HG03558 (cell line): ENCODE measurements at regions not wholly inside any gene's neighbourhood (a gene's known extent, or its start where the extent isn't known, plus 50 kb on each side); places are given as distances from the start of the nearest gene placed in this dataset.

Experiments
- ATAC-seq: cut with Tn5 transposase; IDR thresholded peaks from one replicate; pipeline ENCODE4 v1.9.1; 2021; ENCODE audit warnings: moderate number of reproducible peaks; ENCODE audit not compliant: unreplicated experiment; ENCODE audit errors: extremely low read depth

DNA sequence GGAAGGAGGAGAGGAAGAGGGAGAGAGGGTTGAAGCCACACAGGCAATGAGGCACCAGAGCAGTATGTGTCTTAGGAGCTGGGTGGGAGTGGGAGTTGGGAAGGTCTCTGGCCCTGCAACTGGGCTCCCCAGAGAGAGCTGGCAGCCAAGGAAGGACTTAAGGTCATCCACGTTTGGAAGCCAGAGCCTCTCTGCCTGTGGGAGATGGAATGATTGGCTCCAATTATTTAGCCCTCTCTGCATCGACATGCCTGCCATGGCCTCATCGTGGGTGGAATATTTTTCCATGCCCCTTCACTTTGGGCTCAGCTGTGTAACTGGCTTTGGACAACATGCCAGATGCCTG lies 478.5 kb downstream of the RPS24 start:
- ATAC-seq, result no peak

DNA sequence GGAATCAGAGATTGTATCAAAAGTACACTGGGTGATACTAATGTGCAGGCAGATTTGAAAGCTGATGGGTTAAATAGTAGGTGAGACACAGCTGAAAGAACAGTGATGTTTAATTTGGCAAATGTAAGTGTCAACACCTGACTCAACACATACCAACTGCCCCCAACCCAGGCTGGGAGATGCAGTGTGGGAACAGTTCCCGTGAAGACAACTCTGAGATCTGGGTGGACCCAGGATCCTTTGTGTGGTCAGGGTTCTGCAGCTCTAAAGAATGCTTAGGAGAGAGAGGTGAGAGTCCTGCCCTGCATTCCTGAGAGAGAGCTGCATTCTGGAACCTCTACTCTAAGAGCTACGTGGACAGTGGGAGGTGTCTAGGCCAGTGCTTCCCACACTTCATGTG lies 479.7 kb downstream of the RPS24 start:
- no peak for ATAC-seq

DNA sequence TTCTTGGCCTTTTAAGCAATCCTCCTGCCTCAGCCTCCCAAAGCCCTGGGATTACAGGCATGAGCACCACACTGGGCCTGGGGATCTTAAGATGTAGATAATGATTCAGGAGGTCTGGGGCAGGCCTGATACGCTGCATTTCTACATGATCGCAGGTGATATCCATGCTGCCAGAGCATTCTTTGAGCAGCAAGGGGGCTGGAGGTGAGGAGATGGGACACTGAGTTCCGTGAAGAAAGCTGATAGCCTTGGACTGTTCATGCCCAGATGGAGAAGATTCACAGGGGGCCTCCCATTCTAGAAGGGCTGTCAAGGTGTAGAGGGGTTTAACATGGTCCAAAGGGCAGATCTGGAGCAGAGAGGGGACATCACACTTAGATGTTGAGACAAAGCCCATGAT lies 480.3 kb downstream of the RPS24 start:
- no peak for ATAC-seq

DNA sequence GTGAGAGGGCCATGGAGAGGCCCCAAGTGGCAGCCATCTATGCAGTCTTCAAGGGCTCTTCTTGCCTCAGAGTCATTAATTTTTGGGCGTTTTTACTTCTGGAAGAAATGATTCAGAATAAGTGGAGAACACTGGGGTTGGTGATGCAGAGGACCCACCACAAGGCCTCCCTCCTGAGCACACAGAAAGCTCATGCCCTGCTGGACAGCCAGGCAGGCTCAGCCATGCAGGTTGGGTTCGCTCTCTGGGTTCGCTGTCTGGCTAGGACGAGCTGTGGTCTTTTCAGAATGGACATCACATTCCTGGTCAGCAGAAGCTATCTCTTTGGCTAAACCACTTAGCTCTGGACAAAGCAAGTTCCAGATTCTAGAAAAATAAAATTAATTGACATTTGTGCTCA lies 480.8 kb downstream of the RPS24 start:
- ATAC-seq, result no peak

DNA sequence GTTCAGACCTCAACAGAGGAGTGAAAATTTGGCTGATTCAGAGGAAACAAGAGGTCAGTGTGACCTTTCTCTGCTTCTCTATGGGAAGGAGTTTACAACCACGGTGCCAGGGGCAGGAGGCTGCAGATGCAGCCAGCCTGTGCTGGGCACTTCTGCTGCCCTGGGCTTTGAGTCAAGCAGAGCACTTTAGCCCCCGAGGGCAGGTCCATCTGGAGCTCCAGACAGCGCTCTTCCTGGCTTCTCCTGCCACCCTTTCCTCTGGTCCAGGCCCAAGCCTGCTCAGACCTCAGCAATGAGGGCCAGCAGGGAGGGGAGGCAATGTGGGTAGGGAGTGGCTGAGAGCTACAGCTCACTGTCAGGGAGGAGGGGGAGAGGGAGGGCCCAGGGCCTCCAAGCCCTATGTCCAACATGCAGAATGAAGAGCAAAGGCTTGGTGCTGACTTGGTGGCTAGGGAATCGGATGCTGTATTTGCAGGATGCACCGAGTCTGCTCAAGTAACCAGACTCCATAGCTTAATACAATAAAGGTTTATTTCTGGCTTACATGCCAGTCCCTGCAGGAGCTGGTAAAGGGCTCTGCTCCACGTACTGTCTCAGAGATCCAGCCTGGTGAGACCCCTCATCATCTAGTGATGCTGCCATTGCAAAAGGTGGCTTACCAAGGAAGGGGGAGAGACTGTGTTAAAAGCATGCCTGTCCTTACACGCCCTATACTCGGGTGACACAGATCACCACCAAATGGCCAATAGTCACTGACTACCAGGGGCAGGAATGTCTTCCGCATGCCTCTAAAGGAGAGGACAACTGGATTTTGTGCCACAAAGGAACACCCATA lies 481.6 kb downstream of the RPS24 start:
- ATAC-seq, result no peak

DNA sequence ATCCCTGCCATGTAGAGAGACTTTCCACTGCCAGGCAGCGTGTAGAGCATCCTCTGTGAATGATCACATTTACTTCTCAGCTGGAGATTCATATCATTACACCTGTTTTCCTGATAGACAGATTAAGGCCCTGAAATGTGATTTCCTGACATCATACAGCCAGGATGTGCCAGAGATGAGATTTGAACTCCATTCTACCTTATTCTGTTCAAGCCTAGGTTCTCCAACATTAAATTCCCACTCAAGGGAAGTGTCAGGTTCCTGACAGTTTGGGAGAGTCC lies 482.1 kb downstream of the RPS24 start:
- no peak for ATAC-seq

DNA sequence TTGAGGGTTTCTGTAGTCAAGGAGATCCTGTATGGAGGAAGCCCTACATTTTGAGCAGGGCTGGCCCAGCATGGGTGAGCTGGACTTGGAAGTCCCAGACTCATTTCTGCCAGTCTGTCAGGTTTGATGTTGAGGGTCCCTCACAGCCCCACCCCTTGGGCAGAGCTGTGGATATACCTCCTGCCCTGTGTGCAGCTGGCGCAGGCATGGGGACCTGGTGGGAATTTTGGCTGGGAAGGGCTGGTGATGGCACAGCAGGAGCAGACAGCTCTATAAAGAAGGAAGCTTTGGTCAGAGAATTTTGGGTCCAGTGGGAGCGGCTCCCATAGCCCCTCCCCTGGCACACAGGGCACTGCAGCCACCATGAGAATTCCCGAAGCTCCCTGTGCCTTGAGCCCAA lies 482.6 kb downstream of the RPS24 start:
- no peak for ATAC-seq

DNA sequence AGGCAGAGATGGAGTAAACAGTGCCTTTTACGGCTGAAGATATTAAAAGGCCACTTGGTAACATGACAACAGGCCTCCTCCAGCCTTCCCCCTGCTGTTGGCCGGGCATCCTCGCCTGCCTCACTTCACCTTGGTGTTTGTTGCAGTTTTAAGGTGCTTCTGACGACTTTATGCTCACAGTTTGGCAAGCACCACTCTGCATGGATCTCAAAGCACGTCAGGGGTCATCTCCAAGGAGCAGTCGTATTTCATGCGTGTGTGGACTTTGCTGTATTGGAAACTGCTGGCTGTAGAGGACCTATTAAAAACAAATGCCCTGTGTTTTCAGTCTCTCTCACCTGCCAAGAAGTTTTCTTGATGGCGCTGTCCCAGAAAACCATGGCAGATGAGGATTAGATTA lies 483.1 kb downstream of the RPS24 start:
- no peak for ATAC-seq

DNA sequence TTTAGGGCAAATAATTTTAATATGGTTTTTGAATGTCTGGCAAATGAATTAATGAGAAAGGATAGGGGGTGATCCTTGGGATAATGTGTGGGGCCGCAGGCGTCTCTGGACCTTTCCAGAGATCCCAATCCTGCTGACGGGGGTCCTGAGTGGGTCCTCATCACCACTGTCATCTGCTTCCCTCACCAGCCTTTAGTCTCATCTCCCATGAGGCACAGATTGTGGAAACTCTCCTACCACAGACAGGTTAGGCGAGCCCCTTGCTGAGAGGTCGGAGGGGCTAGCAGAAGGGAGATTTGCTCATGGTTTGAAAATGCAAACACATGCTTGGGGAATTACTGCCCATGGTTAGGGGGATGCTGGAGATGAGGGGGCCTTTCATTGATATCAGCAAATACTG lies 484.6 kb downstream of the RPS24 start:
- ATAC-seq, result no peak

DNA sequence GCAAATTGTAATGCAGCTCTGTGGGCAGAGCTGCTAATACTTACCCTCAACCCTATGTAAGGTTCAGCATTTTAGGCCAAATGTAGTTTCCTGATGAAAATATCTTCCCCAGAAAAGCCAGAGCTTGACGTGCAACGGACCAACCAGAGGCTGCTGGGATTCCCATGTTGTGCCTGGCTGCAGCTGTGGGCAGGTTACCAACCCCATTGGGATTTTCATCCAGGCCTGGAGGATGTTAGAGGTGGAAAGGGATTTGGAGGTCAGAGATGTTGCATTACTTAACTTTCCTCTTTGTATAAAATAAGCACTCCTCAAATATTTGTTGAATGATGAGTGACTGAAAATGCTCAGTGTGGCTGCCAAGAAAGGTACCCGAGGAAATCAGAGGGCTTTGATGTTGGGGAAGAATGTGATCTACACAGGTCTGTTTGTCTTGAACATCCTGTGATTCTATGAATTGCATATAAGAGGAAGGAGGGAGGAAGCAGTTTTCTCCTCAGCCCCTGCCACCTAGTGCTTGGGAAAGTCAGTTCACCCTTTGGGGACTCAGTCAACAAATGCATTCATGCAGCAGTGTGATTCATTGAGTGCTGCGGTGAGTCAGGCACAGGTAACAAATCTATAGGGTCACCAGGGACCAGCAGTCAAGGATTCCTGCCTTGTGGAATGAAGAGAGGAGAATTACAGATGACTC lies 487.2 kb downstream of the RPS24 start:
- no peak for ATAC-seq

DNA sequence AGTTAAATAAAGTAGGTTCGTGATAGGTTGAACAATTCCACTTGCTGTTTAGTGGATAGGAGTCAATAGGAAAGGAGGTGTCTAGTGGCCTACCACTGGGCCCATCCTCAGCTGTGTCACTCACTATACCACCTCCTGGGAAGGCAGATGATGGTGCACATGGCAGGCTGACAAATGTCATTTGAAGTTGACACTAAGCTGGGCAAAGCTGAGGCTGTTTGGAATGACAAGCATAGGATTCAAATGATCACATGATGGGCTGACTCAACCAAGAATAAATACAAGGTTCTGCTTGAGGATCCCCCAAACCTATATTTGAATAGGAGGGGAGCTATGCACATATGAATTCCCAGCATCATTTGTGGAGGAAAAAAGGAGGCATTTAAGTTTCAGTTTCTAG lies 489.8 kb downstream of the RPS24 start:
- ATAC-seq, result no peak

DNA sequence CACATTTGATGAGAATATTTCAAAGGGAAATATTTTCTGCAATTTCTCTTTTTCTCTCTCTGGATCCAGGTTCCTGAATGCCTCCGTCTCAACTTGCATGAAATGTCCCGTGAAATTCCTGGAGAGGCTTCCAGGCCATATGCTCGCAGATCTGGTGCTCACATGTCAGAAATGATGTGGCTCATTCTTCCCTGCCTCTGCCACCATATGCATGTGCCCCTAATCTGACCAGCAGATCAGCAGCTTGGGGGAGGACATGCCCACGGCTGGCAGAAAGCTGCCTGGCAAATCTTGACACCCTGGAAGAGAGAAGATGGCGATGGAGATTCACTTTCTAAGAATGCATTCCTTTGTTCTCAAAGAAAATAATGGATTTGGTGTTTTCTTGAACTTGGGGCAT lies 490.7 kb downstream of the RPS24 start:
- ATAC-seq, result no peak

DNA sequence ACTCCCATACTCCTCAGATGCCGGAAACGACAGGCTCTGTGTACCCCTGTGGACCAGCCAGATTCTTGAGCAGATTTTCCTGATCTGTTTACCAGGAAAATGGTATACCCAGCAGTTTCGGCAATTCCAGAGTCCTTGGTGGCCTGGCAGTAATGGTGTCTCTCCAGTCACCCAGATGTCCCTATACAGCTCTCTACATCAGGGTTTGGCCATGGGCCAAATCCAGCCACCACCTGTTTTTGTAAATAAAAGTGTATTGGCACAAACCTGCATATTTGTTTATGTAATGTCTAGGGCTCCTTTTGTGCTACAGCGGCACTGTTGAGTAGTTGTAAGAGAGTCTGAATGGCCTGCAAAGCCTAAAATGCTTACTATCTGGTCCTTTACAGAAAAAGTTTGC lies 491.3 kb downstream of the RPS24 start:
- ATAC-seq, result no peak

DNA sequence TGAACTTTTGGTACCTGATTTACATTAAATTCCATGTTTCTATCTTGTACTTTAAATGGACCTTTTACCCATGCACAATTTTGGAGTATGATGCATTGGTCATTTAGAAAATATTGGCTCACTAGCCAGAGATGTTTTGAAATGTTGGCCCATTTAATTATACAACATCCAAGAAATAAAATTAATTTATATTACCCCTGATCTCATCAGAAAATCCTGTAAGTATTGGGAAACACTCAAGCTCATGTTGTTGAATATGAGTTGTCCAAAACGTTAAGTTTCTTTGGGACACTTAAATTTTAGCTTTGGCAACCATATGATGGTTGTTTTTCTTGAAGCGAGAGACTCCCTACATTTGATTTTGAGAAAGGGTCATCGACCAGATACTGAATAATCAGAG lies 492.7 kb downstream of the RPS24 start:
- no peak for ATAC-seq

DNA sequence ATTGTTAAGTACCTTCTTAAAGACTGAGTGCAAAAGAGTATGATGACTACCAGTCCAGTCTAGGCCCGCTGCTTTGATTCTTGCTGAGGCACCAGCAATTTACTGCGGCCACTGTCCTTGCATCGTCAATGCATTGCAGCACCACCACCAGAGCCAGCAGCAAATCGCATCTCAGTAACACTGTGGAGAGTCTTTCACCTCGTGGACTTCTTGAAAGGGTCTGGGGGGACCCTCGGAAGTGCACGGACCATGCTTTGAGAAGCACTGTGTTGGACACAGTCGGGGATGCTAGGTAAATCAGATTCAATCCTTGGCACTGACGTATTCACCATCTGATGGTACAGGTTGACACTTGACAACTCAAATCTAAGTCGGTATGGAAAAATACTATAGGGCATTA lies 493.6 kb downstream of the RPS24 start:
- ATAC-seq, result no peak

DNA sequence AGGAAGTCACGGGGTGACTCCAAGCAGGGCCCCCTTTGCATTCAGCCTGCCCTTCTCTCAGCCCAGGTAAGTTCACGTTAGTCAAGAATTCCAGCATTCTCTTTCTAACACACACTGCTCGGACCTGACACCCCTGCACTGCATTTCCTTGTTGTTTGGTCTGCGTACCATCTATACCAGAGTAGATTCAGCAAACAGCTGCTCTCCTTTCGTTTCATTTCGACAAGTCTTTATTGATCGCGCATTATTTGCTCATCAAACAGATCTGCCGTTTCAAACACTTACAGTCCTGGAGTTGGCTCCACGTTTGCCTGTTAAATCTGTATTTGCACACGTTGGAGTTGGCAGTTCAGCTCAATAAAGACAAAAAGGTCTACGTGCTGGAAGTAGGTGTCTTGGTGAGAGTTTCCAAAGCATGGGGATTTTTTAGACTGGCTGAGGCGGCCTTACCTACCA lies 495.1 kb downstream of the RPS24 start:
- ATAC-seq, result no peak

DNA sequence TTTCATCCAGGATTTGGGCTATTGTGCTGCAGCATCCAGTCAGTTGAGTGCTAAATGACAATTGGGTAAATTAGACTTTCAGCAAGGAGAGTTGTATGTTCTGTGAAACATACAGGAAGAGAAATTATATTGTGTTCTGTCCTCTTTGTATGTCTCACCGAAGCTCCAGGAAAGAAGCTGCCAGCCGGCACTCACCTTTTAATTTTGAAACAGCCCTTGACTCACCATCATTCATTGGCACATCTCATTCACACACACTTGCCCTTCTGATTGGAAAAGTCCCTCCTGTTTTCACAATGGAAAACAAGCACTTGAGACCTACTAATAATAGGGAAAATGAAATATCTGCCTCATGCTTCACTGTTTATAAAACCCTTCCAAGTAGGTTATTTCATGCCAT lies 495.6 kb downstream of the RPS24 start:
- ATAC-seq, result no peak

DNA sequence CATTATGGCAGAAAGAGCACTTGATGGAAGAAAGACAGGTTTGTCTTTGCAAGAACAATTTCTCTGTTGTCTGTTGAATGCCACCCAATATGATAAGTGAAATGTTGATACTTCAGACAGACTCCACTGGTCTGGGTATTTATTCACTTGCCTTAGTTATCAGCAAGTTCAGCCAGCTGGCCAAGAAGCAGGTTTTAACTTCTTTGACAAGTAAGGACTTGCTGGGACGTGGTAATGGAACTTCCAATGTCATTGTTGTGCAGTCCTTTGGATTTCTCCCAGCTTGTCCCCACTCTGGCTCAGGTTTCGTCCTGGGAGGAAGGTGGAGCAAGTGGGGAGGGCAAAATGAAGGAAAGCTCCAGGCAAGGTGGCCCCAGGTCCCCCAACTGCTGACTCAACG lies 497.4 kb downstream of the RPS24 start:
- no peak for ATAC-seq

DNA sequence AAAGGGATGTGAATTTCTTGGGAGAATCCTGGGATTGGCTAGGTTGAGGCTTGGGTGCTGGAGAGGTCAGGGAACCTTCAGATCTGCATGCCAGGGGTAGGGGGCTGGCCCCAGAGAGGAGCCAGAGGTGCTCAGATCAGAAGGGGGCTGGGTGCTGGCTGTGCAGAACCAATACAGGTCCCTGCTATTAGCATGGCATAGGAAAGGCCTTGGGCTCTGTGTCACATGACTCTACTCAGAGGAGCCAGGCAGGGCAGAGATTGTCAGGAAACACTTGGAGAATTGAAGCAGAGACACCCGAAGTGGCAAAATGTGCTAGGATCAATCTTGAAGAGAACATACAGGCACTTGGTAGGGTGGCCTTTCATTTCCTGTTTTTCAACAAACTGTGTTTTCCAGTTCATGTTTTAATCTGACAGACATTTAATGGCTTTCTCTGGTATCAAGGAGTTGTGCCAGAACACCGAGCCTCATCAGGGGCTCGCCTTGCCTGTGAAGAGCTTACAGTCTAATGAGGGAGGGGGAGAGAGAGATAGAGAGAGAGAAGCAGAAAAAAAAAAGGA lies 498.9 kb downstream of the RPS24 start:
- ATAC-seq, result no peak

DNA sequence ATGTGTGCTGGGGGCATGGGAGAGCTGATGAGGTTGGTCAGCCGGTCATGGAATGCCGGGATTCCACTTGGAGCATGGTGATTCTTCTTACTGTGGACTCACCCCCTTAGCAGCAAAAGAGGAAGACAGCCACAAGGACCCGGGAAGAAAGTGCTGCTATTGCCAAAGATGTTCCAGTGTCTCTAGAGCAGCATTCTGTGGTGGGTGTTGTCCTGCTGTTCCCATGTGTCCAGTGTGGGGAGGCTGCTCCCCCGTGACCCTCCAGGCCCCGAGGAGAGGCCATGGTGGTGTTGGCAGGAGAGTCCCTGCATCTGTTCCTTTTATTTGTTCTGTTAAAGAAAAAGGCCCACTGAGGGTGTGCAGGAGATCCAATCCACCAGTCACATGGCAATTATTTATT lies 499.4 kb downstream of the RPS24 start:
- no peak for ATAC-seq

DNA sequence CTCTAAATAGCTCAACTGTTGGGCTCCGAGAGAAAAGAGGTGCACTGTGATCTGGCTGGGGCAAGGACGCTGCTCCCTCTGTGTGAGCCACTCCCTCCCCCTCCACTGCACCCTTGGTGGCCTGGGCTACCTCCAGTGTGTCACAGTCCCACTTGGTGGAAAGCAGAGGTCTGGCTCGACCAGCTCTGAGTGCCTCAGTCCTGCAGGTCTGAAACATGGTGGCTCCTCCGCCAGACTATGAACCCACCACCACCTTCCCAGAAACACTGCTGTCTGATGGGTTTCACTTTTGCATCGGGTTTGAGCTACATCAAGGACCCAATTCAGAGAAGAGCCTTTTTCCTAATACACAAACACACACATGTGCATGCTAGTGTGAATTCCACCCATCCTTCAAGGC lies 500.1 kb downstream of the RPS24 start:
- no peak for ATAC-seq

DNA sequence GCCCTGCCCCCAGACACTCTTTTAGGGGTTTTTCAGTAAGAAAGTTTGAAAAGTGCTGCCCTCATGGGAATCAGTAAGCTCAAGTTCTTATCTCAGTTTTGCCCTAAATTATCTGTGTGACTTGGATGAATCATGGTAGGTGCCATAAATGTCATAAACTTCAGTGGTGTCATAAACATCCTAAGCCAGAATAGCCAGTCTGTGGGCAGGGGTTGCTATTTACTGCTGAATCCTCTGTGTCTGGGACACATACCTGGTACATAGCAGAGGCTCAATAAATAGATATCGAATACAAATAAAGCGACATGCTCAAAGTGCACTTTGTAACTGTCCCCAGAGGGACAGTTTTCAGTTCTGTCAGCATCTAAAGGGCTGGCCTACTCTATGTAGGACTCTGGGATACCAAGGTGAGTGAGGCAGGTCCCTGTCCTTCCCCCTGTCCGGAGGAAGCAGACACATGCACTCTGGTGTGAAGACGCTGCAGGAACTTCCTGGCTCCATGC lies 502.1 kb downstream of the RPS24 start:
- ATAC-seq, result no peak
